ENCODE measurements at regions not wholly inside any gene's neighbourhood (a gene's known extent, or its start where the extent isn't known, plus 50 kb on each side); places are given as distances from the start of the nearest gene placed in this dataset.

- 80 to 91% (median 81%) methylated on average over 2 of the region's 2 CpGs for WGBS, 3 donors
- DNase-seq: no peak
- H3K4me1 ChIP-seq (ENCODE audit: insufficient read depth): no peaks in the 10 kb centered on the region
- H3K27me3 ChIP-seq: no peaks in the 10 kb centered on the region
- H3K36me3 ChIP-seq: no peaks in the 10 kb centered on the region
- TF ChIP-seq CTCF (IDR thresholded peaks at IDR 0.05): no peak
- TF ChIP-seq POLR2A (IDR thresholded peaks at IDR 0.05): no peak
- TF ChIP-seq EP300 (IDR thresholded peaks at IDR 0.05): no peak
- H3K27ac ChIP-seq: no peak overlapping the region
- intact Hi-C loops (cut with DNase I): no loop called here
- no peaks in the 10 kb centered on the region for H3K9me3 ChIP-seq
- H3K4me3 ChIP-seq: no peak overlapping the region
Observed at GRCh38 chr11:112516755-112517154, 256.1 kb upstream of the PLET1 start.

DNA sequence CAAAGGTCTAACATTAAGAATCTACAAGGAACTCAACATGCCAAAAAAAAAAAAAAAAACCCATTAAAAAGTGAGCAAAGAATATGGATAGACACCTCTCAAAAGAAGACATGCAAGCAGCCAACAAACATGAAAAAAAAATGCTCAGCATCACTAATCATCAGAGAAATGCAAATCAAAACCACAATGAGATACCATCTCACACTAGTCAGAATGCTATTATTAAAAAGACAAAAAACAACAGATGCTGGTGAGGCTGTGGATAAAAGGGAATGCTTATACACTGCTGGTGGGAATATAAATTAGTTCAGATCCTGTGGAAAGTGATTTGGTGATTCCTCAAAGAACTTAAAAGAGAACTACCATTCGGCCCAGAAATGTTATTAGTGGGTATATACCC lies 257.7 kb upstream of the PLET1 start:
- Histone ChIP-seq H3K9me3 (no peaks in the 10 kb centered on the region), H3K27ac (no peak overlapping the region), H3K36me3 (no peaks in the 10 kb centered on the region), H3K27me3 (no peaks in the 10 kb centered on the region), H3K4me3 (no peak overlapping the region), H3K4me1 (ENCODE audit: insufficient read depth) (no peaks in the 10 kb centered on the region)
- intact Hi-C loops (cut with DNase I): no loop called here
- TF ChIP-seq POLR2A (IDR thresholded peaks at IDR 0.05) (no peak), EP300 (IDR thresholded peaks at IDR 0.05) (no peak), CTCF (IDR thresholded peaks at IDR 0.05) (no peak)
- 86 to 93% (median 91%) methylated on average over 1 of the region's 1 CpG for WGBS, 3 donors
- DNase-seq: no peak

GRCh38 chr11:112519751-112520150 lies 259.1 kb upstream of the PLET1 start:
- no peaks in the 10 kb centered on the region for H3K9me3 ChIP-seq
- no peaks in the 10 kb centered on the region for H3K36me3 ChIP-seq
- H3K27me3 ChIP-seq: no peaks in the 10 kb centered on the region
- H3K27ac ChIP-seq: no peak overlapping the region
- H3K4me3 ChIP-seq: no peak overlapping the region
- TF ChIP-seq CTCF (IDR thresholded peaks at IDR 0.05) (no peak), EP300 (IDR thresholded peaks at IDR 0.05) (no peak), POLR2A (IDR thresholded peaks at IDR 0.05) (no peak)
- H3K4me1 ChIP-seq (ENCODE audit: insufficient read depth): no peaks in the 10 kb centered on the region
- no peak for DNase-seq
- intact Hi-C loops (cut with DNase I): no loop called here
- WGBS, 3 donors: 76 to 83% (median 80%) methylated on average over 5 of the region's 5 CpGs

DNA sequence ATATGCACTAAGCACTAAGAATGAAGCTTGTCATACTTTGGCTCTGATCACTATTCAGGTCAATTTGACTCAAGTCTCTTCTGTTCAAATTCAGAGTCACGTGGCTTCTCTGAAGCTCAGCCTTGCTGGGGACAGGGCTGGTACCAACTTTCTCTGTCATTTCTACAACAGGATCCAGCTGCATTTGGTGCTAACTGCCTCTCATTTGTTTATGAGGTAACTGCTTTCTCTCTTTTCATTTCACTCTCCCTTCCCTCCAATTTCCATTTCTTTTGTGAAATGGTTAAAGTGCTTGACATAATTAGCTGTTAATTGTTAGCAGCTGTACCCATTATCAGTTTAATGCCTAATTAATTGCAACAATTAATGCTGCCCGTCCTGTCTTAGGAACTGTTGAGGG lies 259.7 kb upstream of the PLET1 start:
- TF ChIP-seq EP300 (IDR thresholded peaks at IDR 0.05) (no peak), POLR2A (IDR thresholded peaks at IDR 0.05) (no peak), CTCF (IDR thresholded peaks at IDR 0.05) (no peak)
- intact Hi-C loops (cut with DNase I): no loop called here
- H3K4me1 ChIP-seq (ENCODE audit: insufficient read depth): no peaks in the 10 kb centered on the region
- H3K27ac ChIP-seq: no peak overlapping the region
- WGBS, 3 donors: 56 to 72% (median 66%) methylated on average over 2 of the region's 2 CpGs
- DNase-seq: no peak
- no peaks in the 10 kb centered on the region for H3K9me3 ChIP-seq
- H3K27me3 ChIP-seq: no peaks in the 10 kb centered on the region
- H3K36me3 ChIP-seq: no peaks in the 10 kb centered on the region
- no peak overlapping the region for H3K4me3 ChIP-seq

- 76 to 83% (median 78%) methylated on average over 1 of the region's 1 CpG for WGBS, 3 donors
- Histone ChIP-seq H3K9me3 (no peaks in the 10 kb centered on the region), H3K4me1 (ENCODE audit: insufficient read depth) (no peaks in the 10 kb centered on the region), H3K4me3 (no peak overlapping the region), H3K27ac (no peak overlapping the region), H3K36me3 (no peaks in the 10 kb centered on the region), H3K27me3 (no peaks in the 10 kb centered on the region)
- TF ChIP-seq EP300 (IDR thresholded peaks at IDR 0.05) (no peak), CTCF (IDR thresholded peaks at IDR 0.05) (no peak), POLR2A (IDR thresholded peaks at IDR 0.05) (no peak)
- intact Hi-C loops (cut with DNase I): no loop called here
- no peak for DNase-seq
Observed at GRCh38 chr11:112522536-112522935, 261.9 kb upstream of the PLET1 start.

All from ovary (tissue), 7 donors.